ENCODE measurements at regions not wholly inside any gene's neighbourhood (a gene's known extent, or its start where the extent isn't known, plus 50 kb on each side); places are given as distances from the start of the nearest gene placed in this dataset.

DNA sequence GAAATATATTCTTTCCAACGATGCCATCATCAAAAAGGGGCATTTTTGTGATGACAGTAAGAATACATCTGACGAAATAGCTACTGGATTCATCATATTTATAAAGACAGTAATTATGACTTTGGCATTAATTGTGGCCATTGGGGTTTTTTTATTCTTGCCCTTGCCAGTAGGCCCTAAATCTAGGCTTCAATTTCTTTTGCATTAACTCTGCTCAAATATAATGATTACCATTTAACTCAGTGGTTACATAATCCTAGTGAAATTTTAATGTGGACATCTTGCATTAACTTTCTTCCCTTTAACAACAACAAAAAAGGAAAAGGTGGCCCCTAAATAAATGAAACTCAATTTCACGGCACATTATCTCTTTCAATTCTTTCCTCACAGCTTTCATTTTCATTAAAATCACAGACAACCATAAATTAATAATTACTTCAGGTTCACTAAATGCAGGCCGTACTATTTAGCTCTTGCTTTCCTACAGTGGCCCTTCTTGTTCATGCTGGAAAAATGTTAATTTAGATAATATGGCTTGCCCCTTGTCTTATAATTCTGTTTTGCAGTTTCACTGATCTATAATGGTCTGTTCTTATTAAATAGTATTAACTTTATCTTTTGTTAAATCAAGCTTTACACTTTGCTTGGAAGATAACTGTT lies 615.6 kb downstream of the DACH1 start:
- TF ChIP-seq, protein P1, sequence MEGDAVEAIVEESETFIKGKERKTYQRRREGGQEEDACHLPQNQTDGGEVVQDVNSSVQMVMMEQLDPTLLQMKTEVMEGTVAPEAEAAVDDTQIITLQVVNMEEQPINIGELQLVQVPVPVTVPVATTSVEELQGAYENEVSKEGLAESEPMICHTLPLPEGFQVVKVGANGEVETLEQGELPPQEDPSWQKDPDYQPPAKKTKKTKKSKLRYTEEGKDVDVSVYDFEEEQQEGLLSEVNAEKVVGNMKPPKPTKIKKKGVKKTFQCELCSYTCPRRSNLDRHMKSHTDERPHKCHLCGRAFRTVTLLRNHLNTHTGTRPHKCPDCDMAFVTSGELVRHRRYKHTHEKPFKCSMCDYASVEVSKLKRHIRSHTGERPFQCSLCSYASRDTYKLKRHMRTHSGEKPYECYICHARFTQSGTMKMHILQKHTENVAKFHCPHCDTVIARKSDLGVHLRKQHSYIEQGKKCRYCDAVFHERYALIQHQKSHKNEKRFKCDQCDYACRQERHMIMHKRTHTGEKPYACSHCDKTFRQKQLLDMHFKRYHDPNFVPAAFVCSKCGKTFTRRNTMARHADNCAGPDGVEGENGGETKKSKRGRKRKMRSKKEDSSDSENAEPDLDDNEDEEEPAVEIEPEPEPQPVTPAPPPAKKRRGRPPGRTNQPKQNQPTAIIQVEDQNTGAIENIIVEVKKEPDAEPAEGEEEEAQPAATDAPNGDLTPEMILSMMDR (IDR thresholded peaks at IDR 0.05) = no peak
- no peak for TF ChIP-seq ZFX (IDR thresholded peaks at IDR 0.05; ENCODE audit: borderline replicate concordance)
